ENCODE measurements at regions not wholly inside any gene's neighbourhood (a gene's known extent, or its start where the extent isn't known, plus 50 kb on each side); places are given as distances from the start of the nearest gene placed in this dataset.

DNA sequence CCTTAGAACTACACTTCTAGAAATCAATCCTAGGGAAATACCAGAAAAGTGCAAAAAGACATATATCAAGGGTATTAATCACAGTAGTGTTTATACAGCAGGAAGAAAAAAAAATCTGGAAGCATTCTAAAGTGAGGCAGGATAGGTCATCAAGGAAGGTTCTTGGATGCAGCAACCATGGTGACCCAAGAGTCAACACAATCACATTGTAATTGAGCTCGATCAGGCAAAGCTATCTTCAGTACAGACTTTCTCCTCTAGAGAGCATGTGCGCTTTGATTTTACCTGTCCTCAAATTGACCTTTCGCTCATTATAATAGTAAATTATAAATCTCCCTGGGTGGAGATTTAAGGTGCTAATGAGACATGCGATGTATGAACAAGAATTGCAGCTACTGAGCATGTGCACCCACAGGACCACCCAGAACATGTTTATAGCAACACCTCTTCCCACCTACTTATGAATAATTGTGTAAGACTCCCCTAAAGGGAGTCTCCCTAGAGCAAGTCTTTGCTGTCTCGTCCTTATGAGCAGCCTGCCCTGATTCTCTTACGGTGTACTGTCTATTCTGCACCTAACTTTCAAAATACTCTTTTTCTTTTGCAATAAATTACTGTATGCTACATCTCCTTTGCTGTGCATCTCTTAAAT, 297.7 kb downstream of the ATPSCKMT start:
- intact Hi-C loops (cut with micrococcal nuclease) = no loop called here

More for the DNA sequence above, 297.7 kb downstream of the ATPSCKMT start:
- Histone ChIP-seq H3K27me3 (ENCODE audit: insufficient read depth, low read length) (peaks cover 10% of the 10 kb centered on the region; the same call in 1 of the 2 replicates), H3K27ac (ENCODE audit: low read depth, low read length) (no peak overlapping the region), H3K9me2 (ENCODE audit: insufficient read depth) (no peaks in the 10 kb centered on the region), H2AFZ (ENCODE audit: low read depth, low read length, poor library complexity, severe bottlenecking) (no peak overlapping the region), H3K79me2 (ENCODE audit: insufficient read depth, low read length) (no peaks in the 10 kb centered on the region), H3K9ac (ENCODE audit: low read length) (no peak overlapping the region), H3K4me2 (ENCODE audit: low read length) (no peak overlapping the region), H3K9me3 (ENCODE audit: control insufficient read depth in 1 of 2, insufficient read depth in 1 of 2, low read depth in 1 of 2, low read length in 2 of 2) (no peaks in the 10 kb centered on the region), H3K4me3 (replicated peaks in 1 of 2; ENCODE audit: low read depth in 1 of 2, low read length in 2 of 2) (no peak overlapping the region), H3K36me3 (ENCODE audit: control insufficient read depth in 1 of 2, insufficient read depth in 2 of 2, low read length in 2 of 2) (no peaks in the 10 kb centered on the region), H4K20me1 (ENCODE audit: insufficient read depth) (no peaks in the 10 kb centered on the region), H3K4me1 (ENCODE audit: control insufficient read depth in 1 of 2, insufficient read depth in 2 of 2, low read length in 2 of 2) (no peaks in the 10 kb centered on the region)
- BruUV-seq (replicated peaks) = no TSS peak
- ATAC-seq (no peak), DNase-seq (ENCODE audit: low read depth, low spot score) (no peak)
- ChIA-PET POLR2A (no interaction called here), RAD21 (ENCODE audit: low non-redundant PET in 1 of 2, low total read pairs in 2 of 2, uncharacterized antibody in 2 of 2, unreplicated experiment in 2 of 2) (no interaction called here), CTCF (no interaction called here)
- TF ChIP-seq EZH2 (IDR thresholded peaks at IDR 0.05) (no peak), SIN3A (IDR thresholded peaks at IDR 0.05; ENCODE audit: low read depth) (no peak), CTCF (IDR thresholded peaks at IDR 0.05 in 2 of 3, conservative IDR thresholded peaks at IDR 0.05 in 1 of 3; ENCODE audit: borderline replicate concordance in 1 of 3, insufficient read depth in 1 of 3, low read depth in 2 of 3, low read length in 2 of 3) (no peak), ZFX (IDR thresholded peaks at IDR 0.05) (no peak), POLR2AphosphoS5 (IDR thresholded peaks at IDR 0.05; ENCODE audit: low read depth, low read length) (no peak), JUND (IDR thresholded peaks at IDR 0.05) (no peak), CBX3 (IDR thresholded peaks at IDR 0.05; ENCODE audit: low read depth) (no peak), RAD21 (IDR thresholded peaks at IDR 0.05; ENCODE audit: low read depth) (no peak), EZH2phosphoT487 (IDR thresholded peaks at IDR 0.05; ENCODE audit: borderline replicate concordance) (no peak), SP1 (IDR thresholded peaks at IDR 0.05; ENCODE audit: low read depth) (no peak), TCF7L2 (IDR thresholded peaks at IDR 0.05; ENCODE audit: borderline replicate concordance, extremely low read depth, insufficient read depth, insufficient read length) (no peak), ELF1 (IDR thresholded peaks at IDR 0.05; ENCODE audit: borderline replicate concordance, low read depth) (no peak), REST (IDR thresholded peaks at IDR 0.05; ENCODE audit: low read depth) (no peak), POLR2A (IDR thresholded peaks at IDR 0.05; ENCODE audit: borderline replicate concordance, extremely low read depth, insufficient read depth, insufficient read length) (no peak)
- TF ChIP-seq, protein P1, sequence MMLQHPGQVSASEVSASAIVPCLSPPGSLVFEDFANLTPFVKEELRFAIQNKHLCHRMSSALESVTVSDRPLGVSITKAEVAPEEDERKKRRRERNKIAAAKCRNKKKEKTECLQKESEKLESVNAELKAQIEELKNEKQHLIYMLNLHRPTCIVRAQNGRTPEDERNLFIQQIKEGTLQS (IDR thresholded peaks at IDR 0.05) = no peak
